HUES48 (cell line): ENCODE measurements at regions not wholly inside any gene's neighbourhood (a gene's known extent, or its start where the extent isn't known, plus 50 kb on each side); places are given as distances from the start of the nearest gene placed in this dataset.

Experiments
- H3K27ac ChIP-seq: one replicate; pipeline ENCODE4 v1.7.0; 2013; ENCODE audit warnings: low read depth, low read length, inconsistent platforms
- H3K27me3 ChIP-seq: 2 replicates; pipeline ENCODE4 v1.6.1; 2013; ENCODE audit warnings: mild to moderate bottlenecking, low read length; ENCODE audit not compliant: control insufficient read depth, insufficient read depth
- H3K36me3 ChIP-seq: 2 replicates; pipeline ENCODE4 v1.6.1; 2013; ENCODE audit warnings: low read length; ENCODE audit not compliant: control insufficient read depth, insufficient read depth
- H3K4me1 ChIP-seq: 2 replicates; pipeline ENCODE4 v1.6.1; 2013; ENCODE audit warnings: mild to moderate bottlenecking, low read length; ENCODE audit not compliant: control insufficient read depth, insufficient read depth
- H3K4me3 ChIP-seq: 2 replicates; pipeline ENCODE4 v1.5.1; 2013; ENCODE audit warnings: mild to moderate bottlenecking, low read depth, low read length
- H3K9ac ChIP-seq: 2 replicates; pipeline ENCODE4 v1.6.1; 2013; ENCODE audit warnings: mild to moderate bottlenecking, low read depth, low read length, moderate library complexity
- H3K9me3 ChIP-seq: 2 replicates; pipeline ENCODE4 v1.6.1; 2013; ENCODE audit warnings: low read length; ENCODE audit not compliant: control insufficient read depth, insufficient read depth

GRCh38 chr3:141431411-141432378, 55.1 kb upstream of the RASA2 start:
- no peaks in the 10 kb centered on the region for H3K27me3 ChIP-seq
- H3K9me3 ChIP-seq: no peaks in the 10 kb centered on the region
- H3K36me3 ChIP-seq: no peaks in the 10 kb centered on the region
- H3K4me3 ChIP-seq: no peak overlapping the region
- H3K27ac ChIP-seq: no peak overlapping the region
- no peak overlapping the region for H3K9ac ChIP-seq
- H3K4me1 ChIP-seq: peaks cover 5% of the 10 kb centered on the region; the same call in 1 of the 2 replicates

GRCh38 chr3:141432904-141433303, 53.9 kb upstream of the RASA2 start:
- Histone ChIP-seq H3K9me3 (no peaks in the 10 kb centered on the region), H3K4me1 (peaks cover 3% of the 10 kb centered on the region; the same call in 1 of the 2 replicates), H3K27me3 (no peaks in the 10 kb centered on the region), H3K27ac (no peak overlapping the region), H3K9ac (no peak overlapping the region), H3K4me3 (no peak overlapping the region), H3K36me3 (no peaks in the 10 kb centered on the region)

GRCh38 chr3:141434255-141434654, 52.6 kb upstream of the RASA2 start:
- H3K4me1 ChIP-seq: peaks cover 2% of the 10 kb centered on the region; the same call in 1 of the 2 replicates
- no peak overlapping the region for H3K4me3 ChIP-seq
- no peak overlapping the region for H3K9ac ChIP-seq
- H3K27me3 ChIP-seq: no peaks in the 10 kb centered on the region
- no peaks in the 10 kb centered on the region for H3K9me3 ChIP-seq
- no peaks in the 10 kb centered on the region for H3K36me3 ChIP-seq
- no peak overlapping the region for H3K27ac ChIP-seq

GRCh38 chr3:141436180-141436579, 50.6 kb upstream of the RASA2 start:
- H3K4me1 ChIP-seq: peaks cover 3% of the 10 kb centered on the region; the same call in 1 of the 2 replicates
- no peak overlapping the region for H3K27ac ChIP-seq
- no peak overlapping the region for H3K4me3 ChIP-seq
- no peaks in the 10 kb centered on the region for H3K9me3 ChIP-seq
- no peak overlapping the region for H3K9ac ChIP-seq
- H3K36me3 ChIP-seq: no peaks in the 10 kb centered on the region
- H3K27me3 ChIP-seq: no peaks in the 10 kb centered on the region
